ENCODE measurements at regions not wholly inside any gene's neighbourhood (a gene's known extent, or its start where the extent isn't known, plus 50 kb on each side); places are given as distances from the start of the nearest gene placed in this dataset.

- Histone ChIP-seq H3K27me3 (ENCODE audit: control insufficient read depth in 2 of 2, insufficient read depth in 2 of 2, low read length in 2 of 2) (no peaks in the 10 kb centered on the region), H3K79me2 (ENCODE audit: insufficient read depth, low read length) (no peaks in the 10 kb centered on the region), H3K4me1 (ENCODE audit: control insufficient read depth in 1 of 2, insufficient read depth in 2 of 2, low read length in 2 of 2) (no peaks in the 10 kb centered on the region), H3K36me3 (replicated peaks in 1 of 2; ENCODE audit: control insufficient read depth in 1 of 2, insufficient read depth in 2 of 2, low read length in 2 of 2) (no peaks in the 10 kb centered on the region), H3K9ac (ENCODE audit: insufficient read depth, low read length, poor library complexity, severe bottlenecking) (no peak overlapping the region), H3K27ac (ENCODE audit: low read depth in 1 of 2, low read length in 2 of 2) (no peak overlapping the region), H3K4me2 (replicated peaks; ENCODE audit: extremely low read depth, low read length, poor library complexity, severe bottlenecking) (no peak overlapping the region), H3K9me3 (replicated peaks in 1 of 2; ENCODE audit: control insufficient read depth in 1 of 2, insufficient read depth in 1 of 2, low read length in 2 of 2) (no peaks in the 10 kb centered on the region), H3K4me3 (replicated peaks in 1 of 3; ENCODE audit: low read depth in 2 of 3, low read length in 3 of 3) (no peak overlapping the region), H4K20me1 (ENCODE audit: insufficient read depth, low read length) (no peaks in the 10 kb centered on the region), H2AFZ (ENCODE audit: insufficient read depth, low read depth, low read length, poor library complexity, severe bottlenecking) (no peak overlapping the region)
- no peak for TF ChIP-seq CTCF (IDR thresholded peaks at IDR 0.05)
- no peak overlapping the region for H3K4me3 Mint-ChIP-seq
- H3K36me3 Mint-ChIP-seq, result no peaks in the 10 kb centered on the region
- no peak for DNase-seq
- WGBS (ENCODE audit: insufficient coverage), result 100% methylated on average over 1 of the region's 1 CpG
- H3K27me3 Mint-ChIP-seq (ENCODE audit: low read depth in 3 of 3), result peaks cover 0 to 4% (median 0%) of the 10 kb centered on the region in 3 donors
- no peaks in the 10 kb centered on the region for H3K4me1 Mint-ChIP-seq
- intact Hi-C loops (cut with micrococcal nuclease), result no loop called here
- H3K27ac Mint-ChIP-seq, result no peak overlapping the region
- peaks cover 2 to 22% (median 11%) of the 10 kb centered on the region in 7 donors for H3K9me3 Mint-ChIP-seq
Observed at GRCh38 chr3:5357089-5357488, 169.6 kb downstream of the EDEM1 start.

GRCh38 chr3:5358911-5359310 lies 171.4 kb downstream of the EDEM1 start:
- no CpG with 5 or more reads among the region's 1 CpG for WGBS (ENCODE audit: insufficient coverage)
- no peaks in the 10 kb centered on the region for H3K27me3 ChIP-seq (ENCODE audit: control insufficient read depth in 2 of 2, insufficient read depth in 2 of 2, low read length in 2 of 2)
- no peaks in the 10 kb centered on the region for H4K20me1 ChIP-seq (ENCODE audit: insufficient read depth, low read length)
- H3K4me1 ChIP-seq (ENCODE audit: control insufficient read depth in 1 of 2, insufficient read depth in 2 of 2, low read length in 2 of 2), result no peaks in the 10 kb centered on the region
- peaks cover 0 to 4% (median 0%) of the 10 kb centered on the region in 3 donors for H3K27me3 Mint-ChIP-seq (ENCODE audit: low read depth in 3 of 3)
- DNase-seq, result no peak
- H2AFZ ChIP-seq (ENCODE audit: insufficient read depth, low read depth, low read length, poor library complexity, severe bottlenecking), result no peak overlapping the region
- no peaks in the 10 kb centered on the region for H3K4me1 Mint-ChIP-seq
- no peak overlapping the region for H3K4me2 ChIP-seq (replicated peaks; ENCODE audit: extremely low read depth, low read length, poor library complexity, severe bottlenecking)
- H3K36me3 Mint-ChIP-seq, result no peaks in the 10 kb centered on the region
- no peak overlapping the region for H3K9ac ChIP-seq (ENCODE audit: insufficient read depth, low read length, poor library complexity, severe bottlenecking)
- H3K36me3 ChIP-seq (replicated peaks in 1 of 2; ENCODE audit: control insufficient read depth in 1 of 2, insufficient read depth in 2 of 2, low read length in 2 of 2), result no peaks in the 10 kb centered on the region
- peaks cover 5 to 22% (median 11%) of the 10 kb centered on the region in 7 donors for H3K9me3 Mint-ChIP-seq
- TF ChIP-seq CTCF (IDR thresholded peaks at IDR 0.05), result no peak
- H3K27ac Mint-ChIP-seq, result no peak overlapping the region
- H3K27ac ChIP-seq (ENCODE audit: low read depth in 1 of 2, low read length in 2 of 2), result no peak overlapping the region
- H3K79me2 ChIP-seq (ENCODE audit: insufficient read depth, low read length), result no peaks in the 10 kb centered on the region
- no peaks in the 10 kb centered on the region for H3K9me3 ChIP-seq (replicated peaks in 1 of 2; ENCODE audit: control insufficient read depth in 1 of 2, insufficient read depth in 1 of 2, low read length in 2 of 2)
- H3K4me3 ChIP-seq (replicated peaks in 1 of 3; ENCODE audit: low read depth in 2 of 3, low read length in 3 of 3), result no peak overlapping the region
- intact Hi-C loops (cut with micrococcal nuclease), result no loop called here
- no peak overlapping the region for H3K4me3 Mint-ChIP-seq
